Tibial nerve (tissue), 4 donors: ENCODE measurements at regions not wholly inside any gene's neighbourhood (a gene's known extent, or its start where the extent isn't known, plus 50 kb on each side); places are given as distances from the start of the nearest gene placed in this dataset.
"Not testable (repeated sequence)": the region's sequence is repeated elsewhere in the genome, so short reads cannot be mapped to it uniquely, and the experiment has no call there.

Experiments
- CTCF ChIP-seq, 5 experiments: fragments of 200-600 bp in 3 of 5; fragments of 450-650 bp in 2 of 5; sonication (generic) in 3 of 5; IDR thresholded peaks; one replicate each; pipeline ENCODE4 v1.5.1; 2016 to 2019; ENCODE audit warnings: antibody characterized with exemption in 5 of 5, mild to moderate bottlenecking in 3 of 5, moderate library complexity in 2 of 5
- EP300 ChIP-seq, 2 donors: sonication (generic); formaldehyde crosslinking; IDR thresholded peaks; one replicate each; pipeline ENCODE4 v1.6.1; 2017; ENCODE audit warnings: antibody characterized with exemption in 2 of 2, mild to moderate bottlenecking in 1 of 2
- POLR2A ChIP-seq, 2 donors: fragments of 450-650 bp; IDR thresholded peaks; one replicate each; pipeline ENCODE4 v1.6.1; 2017; ENCODE audit warnings: antibody characterized with exemption in 2 of 2, mild to moderate bottlenecking in 2 of 2, moderate library complexity in 2 of 2

- TF ChIP-seq CTCF, POLR2A, EP300 (IDR thresholded peaks at IDR 0.05): not testable (repeated sequence)
Observed at GRCh38 chr7:86064572-86064971, 579.1 kb upstream of the GRM3 start.
